Esophagus muscularis mucosa (tissue), 3 donors: ENCODE measurements at regions not wholly inside any gene's neighbourhood (a gene's known extent, or its start where the extent isn't known, plus 50 kb on each side); places are given as distances from the start of the nearest gene placed in this dataset.

Source experiments
- POLR2A ChIP-seq: fragments of 450-650 bp; IDR thresholded peaks from one replicate; pipeline ENCODE4 v1.6.1; 2017; ENCODE audit warnings: antibody characterized with exemption, moderate library complexity, mild to moderate bottlenecking, low read depth
- POLR2AphosphoS5 ChIP-seq, 2 donors: sonication (generic); formaldehyde crosslinking; IDR thresholded peaks; one replicate each; pipeline ENCODE4 v1.6.1; 2017; ENCODE audit warnings: antibody characterized with exemption in 2 of 2
- TF ChIP-seq, protein P1 (sequence below), 3 experiments: fragments of 200-600 bp in 2 of 3; fragments of 450-650 bp in 1 of 3; sonication (generic) in 2 of 3; IDR thresholded peaks; one replicate each; pipeline ENCODE4 v1.5.1; 2017 to 2019; ENCODE audit warnings: antibody characterized with exemption in 3 of 3, mild to moderate bottlenecking in 2 of 3, moderate library complexity in 1 of 3

- TF ChIP-seq, protein P1, sequence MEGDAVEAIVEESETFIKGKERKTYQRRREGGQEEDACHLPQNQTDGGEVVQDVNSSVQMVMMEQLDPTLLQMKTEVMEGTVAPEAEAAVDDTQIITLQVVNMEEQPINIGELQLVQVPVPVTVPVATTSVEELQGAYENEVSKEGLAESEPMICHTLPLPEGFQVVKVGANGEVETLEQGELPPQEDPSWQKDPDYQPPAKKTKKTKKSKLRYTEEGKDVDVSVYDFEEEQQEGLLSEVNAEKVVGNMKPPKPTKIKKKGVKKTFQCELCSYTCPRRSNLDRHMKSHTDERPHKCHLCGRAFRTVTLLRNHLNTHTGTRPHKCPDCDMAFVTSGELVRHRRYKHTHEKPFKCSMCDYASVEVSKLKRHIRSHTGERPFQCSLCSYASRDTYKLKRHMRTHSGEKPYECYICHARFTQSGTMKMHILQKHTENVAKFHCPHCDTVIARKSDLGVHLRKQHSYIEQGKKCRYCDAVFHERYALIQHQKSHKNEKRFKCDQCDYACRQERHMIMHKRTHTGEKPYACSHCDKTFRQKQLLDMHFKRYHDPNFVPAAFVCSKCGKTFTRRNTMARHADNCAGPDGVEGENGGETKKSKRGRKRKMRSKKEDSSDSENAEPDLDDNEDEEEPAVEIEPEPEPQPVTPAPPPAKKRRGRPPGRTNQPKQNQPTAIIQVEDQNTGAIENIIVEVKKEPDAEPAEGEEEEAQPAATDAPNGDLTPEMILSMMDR (IDR thresholded peaks at IDR 0.05): no peak
- TF ChIP-seq POLR2AphosphoS5 (IDR thresholded peaks at IDR 0.05): no peak
- TF ChIP-seq POLR2A: no peak
Measured at GRCh38 chr12:112711507-112711906, 80.0 kb upstream of the RPH3A start.
